Right lobe of liver (tissue), 6 donors: ENCODE measurements at regions not wholly inside any gene's neighbourhood (a gene's known extent, or its start where the extent isn't known, plus 50 kb on each side); places are given as distances from the start of the nearest gene placed in this dataset.
"Not testable (repeated sequence)": the region's sequence is repeated elsewhere in the genome, so short reads cannot be mapped to it uniquely, and the experiment has no call there.

Experiments
- ATAC-seq, 4 donors: fragments of 200-7000 bp; cut with Tn5 transposase; one replicate each; pipeline ENCODE4 v1.9.1; 2020; ENCODE audit warnings: mild to moderate bottlenecking in 4 of 4, moderate library complexity in 4 of 4
- DNase-seq, 3 donors: peaks; one replicate each; pipeline ENCODE4 v3.0.0-alpha.2; 2020
- H3K27ac ChIP-seq, 3 donors: fragments of 200-600 bp; one replicate each; pipeline ENCODE4 v1.8.0; 2022
- H3K27me3 ChIP-seq, 2 donors: fragments of 200-600 bp; one replicate each; pipeline ENCODE4 v1.8.0; 2022
- H3K36me3 ChIP-seq, 4 donors: fragments of 200-600 bp; sonication (generic) in 1 of 4; one replicate each; pipeline versions ENCODE4 v1.5.1 to v1.8.0; 2017 to 2022; ENCODE audit warnings: control low read depth in 1 of 4
- H3K4me1 ChIP-seq, 4 donors: fragments of 200-600 bp; sonication (generic) in 1 of 4; one replicate each; pipeline versions ENCODE4 v1.5.1 to v1.8.0; 2017 to 2022; ENCODE audit warnings: control low read depth in 1 of 4
- H3K4me3 ChIP-seq, 3 donors: fragments of 200-600 bp; one replicate each; pipeline ENCODE4 v1.8.0; 2022
- H3K9me3 ChIP-seq, 4 donors: fragments of 200-600 bp; sonication (generic) in 1 of 4; one replicate each; pipeline versions ENCODE4 v1.5.1 to v1.8.0; 2017 to 2022; ENCODE audit warnings: control low read depth in 1 of 4
- CTCF ChIP-seq, 4 donors: fragments of 200-600 bp in 3 of 4; fragments of 450-650 bp in 1 of 4; IDR thresholded peaks; one replicate each; pipeline versions ENCODE4 v1.5.1 to v1.8.0; 2016 to 2022; ENCODE audit warnings: antibody characterized with exemption in 4 of 4, mild to moderate bottlenecking in 2 of 4
- POLR2A ChIP-seq: fragments of 450-650 bp; IDR thresholded peaks from one replicate; pipeline ENCODE4 v1.6.1; 2017; ENCODE audit warnings: antibody characterized with exemption, mild to moderate bottlenecking
- WGBS: methylation state at CpG from one replicate; pipeline ENCODE4 v1.1.6; 2018; ENCODE audit warnings: low coverage, low lambda C conversion rate; ENCODE audit not compliant: insufficient coverage; ENCODE audit errors: missing lambda C conversion rate; 5-methylcytosine and 5-hydroxymethylcytosine counted together
- intact Hi-C, 2 donors: fragments of 100-400 bp; cut with DNase I; formaldehyde crosslinking; loops; one replicate each; pipeline versions ENCODE4 v1.11.2 to v1.14.1; 2022
- donor health status: DM: no; HTN: yes; CAD: no.
- donor health status: DM: no; HTN: no; CAD: no.
- donor health status: DM: no; HTN: no; CAD: no.
- donor health status: DM: no; HTN: yes; CAD: no.
- donor health status: DM: no; HTN: yes; CAD: no.

- DNase-seq (no peak), ATAC-seq (no peak)
- no peak overlapping the region for H3K4me3 ChIP-seq
- intact Hi-C loops: no loop called here
- H3K27me3 ChIP-seq: no peaks in the 10 kb centered on the region
- H3K27ac ChIP-seq: no peak overlapping the region
- TF ChIP-seq POLR2A: no peak
- no peaks in the 10 kb centered on the region for H3K36me3 ChIP-seq
- 57% methylated on average over 5 of the region's 6 CpGs for WGBS
- no peaks in the 10 kb centered on the region for H3K9me3 ChIP-seq
- no peaks in the 10 kb centered on the region for H3K4me1 ChIP-seq
These were observed 306.8 kb downstream of the FOXL1 start for GRCh38 chr16:86885139-86885538.

GRCh38 chr16:86886651-86887050, 308.3 kb downstream of the FOXL1 start:
- DNase-seq: no peak
- H3K9me3 ChIP-seq: no peaks in the 10 kb centered on the region
- no peak overlapping the region for H3K27ac ChIP-seq
- intact Hi-C loops: no loop called here
- H3K4me3 ChIP-seq: no peak overlapping the region
- 25% methylated on average over 1 of the region's 1 CpG for WGBS
- no peaks in the 10 kb centered on the region for H3K4me1 ChIP-seq
- no peak for ATAC-seq
- TF ChIP-seq CTCF (IDR thresholded peaks at IDR 0.05) (no peak), POLR2A (no peak)
- no peaks in the 10 kb centered on the region for H3K36me3 ChIP-seq
- no peaks in the 10 kb centered on the region for H3K27me3 ChIP-seq

- H3K4me3 ChIP-seq: no peak overlapping the region
These were observed 309.1 kb downstream of the FOXL1 start for GRCh38 chr16:86887416-86887815.

GRCh38 chr16:86888231-86889053, 310.1 kb downstream of the FOXL1 start:
- no peaks in the 10 kb centered on the region for H3K9me3 ChIP-seq
- H3K4me1 ChIP-seq: no peaks in the 10 kb centered on the region
- intact Hi-C loops: no loop called here
- no peak for ATAC-seq
- H3K36me3 ChIP-seq: no peaks in the 10 kb centered on the region
- no peak overlapping the region for H3K4me3 ChIP-seq
- TF ChIP-seq CTCF (IDR thresholded peaks at IDR 0.05) (no peak), POLR2A (no peak)
- no peak for DNase-seq
- 31% methylated on average over 4 of the region's 4 CpGs for WGBS
- no peaks in the 10 kb centered on the region for H3K27me3 ChIP-seq
- H3K27ac ChIP-seq: no peak overlapping the region

More at GRCh38 chr16:86887416-86887815, 309.1 kb downstream of the FOXL1 start:
- Histone ChIP-seq H3K4me1 (no peaks in the 10 kb centered on the region), H3K27me3 (no peaks in the 10 kb centered on the region), H3K27ac (no peak overlapping the region), H3K9me3 (no peaks in the 10 kb centered on the region), H3K36me3 (no peaks in the 10 kb centered on the region)
- TF ChIP-seq CTCF (IDR thresholded peaks at IDR 0.05): no peak
- no peak for TF ChIP-seq POLR2A
- DNase-seq (no peak), ATAC-seq (no peak)
- intact Hi-C loops: no loop called here
- WGBS: 61% methylated on average over 3 of the region's 8 CpGs

- H3K36me3 ChIP-seq, H3K27ac ChIP-seq, H3K4me3 ChIP-seq, H3K9me3 ChIP-seq, intact Hi-C loops, H3K27me3 ChIP-seq, H3K4me1 ChIP-seq, ATAC-seq, DNase-seq: not testable (repeated sequence)
- WGBS: 38% methylated on average over 1 of the region's 1 CpG
These were observed 310.7 kb downstream of the FOXL1 start for GRCh38 chr16:86889054-86889366.
